ENCODE measurements at regions not wholly inside any gene's neighbourhood (a gene's known extent, or its start where the extent isn't known, plus 50 kb on each side); places are given as distances from the start of the nearest gene placed in this dataset.

DNA sequence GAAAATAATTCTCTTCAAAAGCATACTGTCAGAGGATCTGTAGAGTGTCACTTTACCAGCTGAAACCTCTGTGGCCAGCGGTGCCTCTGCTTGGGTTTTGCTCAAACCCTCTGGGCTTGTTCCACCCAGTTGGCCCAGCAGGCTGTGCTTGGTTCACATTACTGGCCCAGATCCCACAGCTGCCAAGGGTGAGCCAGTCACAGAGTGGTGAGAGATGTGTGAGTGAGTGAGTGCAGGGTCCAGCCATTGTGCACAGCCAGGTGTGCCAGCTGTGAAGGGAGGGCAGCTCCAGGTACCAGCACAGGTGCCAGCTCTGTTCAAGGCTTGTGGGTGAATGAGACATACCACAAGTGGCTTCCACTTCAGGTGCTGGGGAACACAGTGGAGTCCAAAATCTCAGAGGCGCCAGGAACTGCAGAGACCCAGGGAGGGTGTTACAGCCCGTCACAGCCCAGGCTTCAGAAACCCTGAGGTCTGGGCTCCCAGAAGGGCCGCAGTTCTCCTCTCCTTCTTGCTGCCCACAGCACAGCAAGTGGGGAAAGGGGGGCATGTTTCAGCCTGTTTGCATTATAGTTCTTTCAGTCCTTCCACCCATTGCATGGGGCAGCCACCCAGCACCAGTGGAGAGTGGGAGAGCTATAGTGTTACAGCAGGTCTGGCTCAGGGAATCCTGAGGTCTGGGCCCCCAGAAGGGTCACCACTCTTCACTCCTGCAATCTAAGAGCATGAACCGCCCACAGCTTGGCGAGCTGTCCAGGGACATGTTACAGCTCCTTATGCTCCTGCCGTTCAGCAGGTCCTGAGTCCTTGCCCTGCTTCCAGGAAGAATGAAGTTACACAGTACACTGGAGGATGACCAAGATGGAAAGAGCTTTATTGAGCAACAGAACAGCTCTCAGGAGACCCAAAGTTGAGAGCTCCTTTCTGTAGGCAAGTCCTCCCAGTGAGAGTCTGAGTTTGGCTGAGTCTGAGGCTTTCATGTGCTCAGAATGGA, 931.7 kb upstream of the SORCS1 start (continued):
- TF ChIP-seq, protein P1, sequence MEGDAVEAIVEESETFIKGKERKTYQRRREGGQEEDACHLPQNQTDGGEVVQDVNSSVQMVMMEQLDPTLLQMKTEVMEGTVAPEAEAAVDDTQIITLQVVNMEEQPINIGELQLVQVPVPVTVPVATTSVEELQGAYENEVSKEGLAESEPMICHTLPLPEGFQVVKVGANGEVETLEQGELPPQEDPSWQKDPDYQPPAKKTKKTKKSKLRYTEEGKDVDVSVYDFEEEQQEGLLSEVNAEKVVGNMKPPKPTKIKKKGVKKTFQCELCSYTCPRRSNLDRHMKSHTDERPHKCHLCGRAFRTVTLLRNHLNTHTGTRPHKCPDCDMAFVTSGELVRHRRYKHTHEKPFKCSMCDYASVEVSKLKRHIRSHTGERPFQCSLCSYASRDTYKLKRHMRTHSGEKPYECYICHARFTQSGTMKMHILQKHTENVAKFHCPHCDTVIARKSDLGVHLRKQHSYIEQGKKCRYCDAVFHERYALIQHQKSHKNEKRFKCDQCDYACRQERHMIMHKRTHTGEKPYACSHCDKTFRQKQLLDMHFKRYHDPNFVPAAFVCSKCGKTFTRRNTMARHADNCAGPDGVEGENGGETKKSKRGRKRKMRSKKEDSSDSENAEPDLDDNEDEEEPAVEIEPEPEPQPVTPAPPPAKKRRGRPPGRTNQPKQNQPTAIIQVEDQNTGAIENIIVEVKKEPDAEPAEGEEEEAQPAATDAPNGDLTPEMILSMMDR (IDR thresholded peaks at IDR 0.05) = no peak

GRCh38 chr10:108090476-108091215, 926.1 kb upstream of the SORCS1 start:
- no TSS peak for BruUV-seq (replicated peaks)
- DNase-seq (ENCODE audit: low read depth, low spot score) = no peak
- CTCF ChIA-PET = no interaction called here
- no peak overlapping the region for H3K27ac ChIP-seq (ENCODE audit: low read length)
- in situ Hi-C loops (cut with HindIII; ENCODE audit: low pct_unique_long_range_greater_than_20kb, low sequenced_read_pairs) = no loop called here
- intact Hi-C loops (cut with micrococcal nuclease; ENCODE audit: unreplicated experiment) = no loop called here
- H3K9me3 ChIP-seq (ENCODE audit: control insufficient read depth, insufficient read depth, low read depth, low read length) = no peaks in the 10 kb centered on the region
- POLR2A ChIA-PET = no interaction called here
- TF ChIP-seq TCF7L2 (IDR thresholded peaks at IDR 0.05; ENCODE audit: low read depth, low read length) = no peak
- TF ChIP-seq, protein P1 (IDR thresholded peaks at IDR 0.05) = no peak
- TF ChIP-seq REST (IDR thresholded peaks at IDR 0.05; ENCODE audit: insufficient read depth in 1 of 2, low read depth in 2 of 2, low read length in 1 of 2) = no peak
- TF ChIP-seq SIN3A (IDR thresholded peaks at IDR 0.05; ENCODE audit: borderline replicate concordance, insufficient read depth, low read depth, low read length) = no peak
- no peak for TF ChIP-seq POLR2AphosphoS5 (IDR thresholded peaks at IDR 0.05; ENCODE audit: low read depth, low read length)
- ATAC-seq = no peak
- no peaks in the 10 kb centered on the region for H3K36me3 ChIP-seq (ENCODE audit: control insufficient read depth, insufficient read depth, low read length)
- H3K4me1 ChIP-seq (ENCODE audit: control insufficient read depth, insufficient read depth, low read length) = no peaks in the 10 kb centered on the region
- no peak overlapping the region for H3K4me3 ChIP-seq (ENCODE audit: low read depth in 2 of 2, low read length in 2 of 2)
- H3K27me3 ChIP-seq (ENCODE audit: control insufficient read depth, insufficient read depth, low read length) = no peaks in the 10 kb centered on the region

Data from Panc1 (cell line).